Activated effector memory CD4-positive, alpha-beta T cell treated with anti-CD3 and anti-CD28 coated beads, Interleukin-2, amount 50 U/mL, for 16 hours (primary cell): ENCODE measurements at regions not wholly inside any gene's neighbourhood (a gene's known extent, or its start where the extent isn't known, plus 50 kb on each side); places are given as distances from the start of the nearest gene placed in this dataset.
"Not testable (repeated sequence)": the region's sequence is repeated elsewhere in the genome, so short reads cannot be mapped to it uniquely, and the experiment has no call there.

ENCODE experiments used
- DNase-seq: peaks from one replicate; pipeline ENCODE4 v3.0.0-alpha.2; 2020

GRCh38 chr9:75551861-75552260 lies 338.6 kb upstream of the PCSK5 start:
- no peak for DNase-seq

- no peak for DNase-seq
Observed at GRCh38 chr9:75552941-75553340, 337.5 kb upstream of the PCSK5 start.

GRCh38 chr9:75566813-75567212 lies 323.7 kb upstream of the PCSK5 start:
- DNase-seq = not testable (repeated sequence)

DNA sequence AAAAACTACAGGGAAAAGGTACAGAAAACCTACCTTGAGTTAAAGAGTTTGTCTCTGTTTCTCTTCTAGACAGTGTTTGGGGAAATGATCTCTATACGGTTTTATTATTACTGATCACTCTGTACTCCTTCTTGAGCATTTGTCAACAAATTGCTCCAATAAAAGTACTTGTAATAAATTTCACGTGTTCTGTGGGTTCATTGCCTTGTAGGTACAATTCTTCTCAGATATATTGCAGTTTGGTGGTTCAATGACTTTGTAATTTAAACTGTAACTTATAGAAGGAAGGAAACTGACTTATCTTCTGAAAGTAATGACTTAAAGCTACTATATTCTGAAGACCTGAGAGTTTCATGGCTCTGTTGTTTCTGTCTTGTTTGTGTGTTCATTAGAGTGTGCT lies 319.9 kb upstream of the PCSK5 start:
- DNase-seq = no peak

DNA sequence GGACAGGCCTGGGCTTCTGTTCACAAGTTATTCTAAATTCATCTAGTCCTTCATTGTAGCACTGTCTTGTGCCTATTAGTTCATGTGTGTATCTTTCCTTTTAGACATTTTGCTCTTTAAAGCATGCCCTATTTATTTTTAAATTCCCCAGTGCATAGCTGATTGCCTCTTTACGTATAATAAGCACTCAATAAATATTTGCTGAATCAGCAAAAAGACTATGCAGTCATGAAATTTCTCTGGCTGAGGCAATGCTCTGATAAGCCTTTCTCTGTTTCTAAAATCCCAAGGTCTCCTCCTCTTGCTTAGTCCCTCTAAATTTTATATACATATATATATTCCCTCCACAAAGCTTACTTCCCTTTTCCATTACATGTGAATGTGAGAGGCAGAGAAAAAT lies 315.9 kb upstream of the PCSK5 start:
- DNase-seq = no peak

DNA sequence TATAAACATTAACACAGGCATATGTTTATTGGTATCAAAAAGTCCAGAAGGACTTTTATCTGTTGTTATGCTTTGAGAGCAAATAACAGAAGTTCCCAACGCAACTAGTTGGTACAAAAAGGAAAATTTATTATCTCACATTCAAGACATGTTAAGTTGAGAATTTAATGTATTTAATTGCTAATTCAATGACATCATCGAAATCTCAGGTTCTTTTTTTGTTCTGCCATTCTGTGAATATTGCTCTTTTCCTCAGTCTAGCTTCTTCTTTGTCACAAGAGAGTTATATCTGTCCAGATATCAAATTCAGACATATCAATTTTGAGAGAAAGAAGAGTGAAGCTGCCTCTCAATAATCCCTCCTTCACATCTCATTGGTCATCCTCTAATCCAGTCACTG lies 307.6 kb upstream of the PCSK5 start:
- no peak for DNase-seq

- DNase-seq = no peak
Observed at GRCh38 chr9:75588808-75589207, 301.7 kb upstream of the PCSK5 start.

DNA sequence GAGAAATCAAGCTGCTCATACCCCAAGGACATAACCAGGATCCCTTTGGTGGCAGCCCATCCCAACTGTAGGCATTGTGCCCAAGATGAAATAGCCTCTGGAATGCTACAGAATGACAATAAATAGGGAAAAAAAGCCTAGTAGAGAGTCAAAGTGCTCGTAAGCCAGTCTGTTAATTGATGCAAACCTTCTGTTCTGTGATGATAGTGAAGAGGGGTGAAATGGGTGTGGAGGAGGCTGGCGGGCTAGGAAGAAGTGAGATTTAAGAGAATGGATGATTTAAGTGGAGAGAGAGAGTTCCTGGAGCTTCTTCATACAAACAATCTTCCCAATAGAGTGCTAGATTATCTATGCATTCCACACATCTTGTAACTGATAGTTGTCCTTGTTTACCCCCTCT lies 301.0 kb upstream of the PCSK5 start:
- no peak for DNase-seq

- DNase-seq = no peak
Observed at GRCh38 chr9:75591972-75592371, 298.5 kb upstream of the PCSK5 start.

DNA sequence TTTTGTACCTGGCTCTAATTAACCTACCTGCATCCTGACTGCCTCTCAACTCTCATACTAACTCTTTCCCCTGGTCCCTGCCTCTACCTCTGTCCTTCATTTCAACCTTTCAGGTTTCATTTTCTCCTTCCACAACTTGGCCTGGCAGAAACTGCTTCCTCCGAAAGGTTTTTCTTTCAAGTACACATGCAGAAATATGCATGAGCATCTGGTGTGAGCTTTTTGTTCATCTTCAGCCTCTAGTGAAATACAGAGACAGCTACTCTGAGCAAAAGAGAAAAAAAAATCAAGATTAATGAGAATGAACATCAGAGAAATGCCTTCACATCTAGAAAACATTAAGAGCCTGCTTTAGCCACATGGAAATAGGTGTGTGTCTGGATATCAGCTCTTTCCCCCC lies 297.9 kb upstream of the PCSK5 start:
- DNase-seq = no peak

DNA sequence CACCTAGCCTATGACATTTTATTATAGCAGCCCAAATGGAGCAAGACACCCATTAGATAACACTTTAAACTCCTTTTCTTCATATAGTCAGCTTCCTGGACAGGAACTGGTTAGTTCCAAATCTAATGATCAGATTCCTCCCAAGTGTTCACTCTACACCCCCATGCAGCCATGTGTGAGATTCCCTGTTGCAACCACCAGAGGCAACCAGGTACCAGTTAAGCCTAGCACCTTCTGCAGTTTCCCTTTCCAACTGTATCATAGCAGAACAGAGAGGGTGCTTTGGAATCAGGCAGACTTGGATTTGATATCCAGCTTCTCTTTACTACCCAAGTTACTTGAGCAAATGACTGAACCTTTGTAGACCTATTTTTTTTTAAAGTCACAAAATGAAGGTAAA lies 296.6 kb upstream of the PCSK5 start:
- DNase-seq = no peak

- no peak for DNase-seq
Observed at GRCh38 chr9:75599126-75599525, 291.3 kb upstream of the PCSK5 start.

DNA sequence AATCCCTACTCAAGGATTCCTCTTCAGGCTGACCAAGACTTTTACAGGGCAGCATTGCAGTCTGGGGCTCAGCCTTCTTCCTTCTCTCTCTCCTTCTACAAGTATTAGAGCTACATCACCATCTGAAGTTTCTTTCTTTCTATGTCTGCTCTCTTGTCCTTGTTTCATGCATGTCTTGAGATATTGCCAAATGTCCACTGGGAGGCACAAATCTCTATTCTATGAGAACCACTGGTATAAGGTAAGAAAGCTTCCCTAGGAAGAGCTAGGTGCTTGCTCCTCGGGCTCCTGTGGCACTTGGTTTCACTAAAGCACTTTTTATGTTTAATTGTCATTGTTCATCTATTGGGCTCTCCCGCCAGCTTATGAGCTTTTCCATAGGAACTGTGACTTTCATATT lies 289.2 kb upstream of the PCSK5 start:
- no peak for DNase-seq

DNA sequence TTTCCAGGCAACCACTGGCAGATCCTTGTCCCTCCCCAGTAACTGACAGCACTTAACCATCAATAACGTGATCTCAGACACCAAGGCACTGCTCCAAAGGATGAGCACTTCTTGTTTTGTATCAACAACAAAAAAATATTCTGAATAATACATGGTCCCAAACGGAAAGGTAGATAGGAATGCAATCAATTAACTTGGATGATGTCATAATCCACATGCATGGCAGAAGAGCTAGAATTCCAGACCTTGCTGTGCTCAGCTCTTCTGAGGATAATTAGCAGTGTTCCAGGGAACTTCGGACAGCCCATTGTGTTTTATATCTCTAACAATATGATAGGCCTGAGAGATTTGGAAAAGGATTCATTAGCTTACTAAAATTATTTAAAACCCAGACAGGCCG lies 288.4 kb upstream of the PCSK5 start:
- no peak for DNase-seq

DNA sequence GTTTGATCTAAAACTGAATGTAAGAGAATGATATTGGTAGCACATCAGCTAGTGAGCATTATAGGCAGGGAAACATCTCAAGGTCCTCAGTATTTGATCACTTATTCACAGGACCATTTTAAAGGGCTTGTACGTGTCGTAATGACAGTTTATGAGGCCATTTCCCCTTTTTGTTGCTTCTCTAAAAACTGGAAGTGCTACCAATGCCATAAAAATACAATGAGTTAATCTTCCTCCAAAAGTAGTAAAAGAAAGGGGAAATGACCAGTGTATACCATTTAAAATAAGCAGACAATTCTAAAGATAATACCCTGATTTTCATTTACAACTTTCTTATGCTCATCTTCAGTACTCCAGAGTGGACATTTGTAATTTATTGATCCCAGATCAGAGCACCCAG lies 285.8 kb upstream of the PCSK5 start:
- DNase-seq = no peak

DNA sequence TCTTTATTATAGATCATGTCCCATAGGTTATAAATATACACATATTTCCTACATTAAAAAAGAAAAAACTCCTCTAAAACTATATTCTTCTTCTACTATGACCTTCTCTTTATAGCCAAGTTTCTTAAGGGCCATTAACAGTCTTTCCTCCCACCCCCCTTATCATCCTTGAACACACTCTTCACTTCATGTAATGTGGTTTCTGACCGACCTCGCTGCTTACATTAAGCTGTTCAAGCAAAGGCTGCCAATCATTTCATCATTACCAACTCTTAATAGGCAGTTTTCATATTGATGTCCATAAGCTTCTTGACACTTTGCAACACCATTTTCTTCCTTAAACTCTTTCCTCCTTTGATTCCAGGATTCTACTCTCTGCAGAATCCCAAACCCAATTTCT lies 283.0 kb upstream of the PCSK5 start:
- no peak for DNase-seq

DNA sequence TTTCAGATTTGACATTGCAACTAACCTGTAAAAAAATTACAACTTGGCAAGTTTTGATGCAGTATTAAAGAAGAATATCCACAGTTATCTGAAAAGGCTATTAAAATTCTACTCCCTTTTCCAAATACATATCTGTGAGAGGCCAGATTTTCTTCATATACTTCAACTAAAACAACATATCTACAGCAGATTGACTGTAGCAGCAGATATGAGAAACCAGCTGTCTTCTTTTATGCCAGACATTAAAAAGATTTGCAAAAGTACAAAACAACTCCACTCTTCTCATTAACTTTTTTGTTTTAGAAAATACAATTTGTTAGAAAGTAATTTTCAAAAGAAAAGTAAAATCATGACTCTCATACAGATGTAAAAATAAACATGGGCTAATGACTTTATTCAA lies 281.1 kb upstream of the PCSK5 start:
- no peak for DNase-seq

DNA sequence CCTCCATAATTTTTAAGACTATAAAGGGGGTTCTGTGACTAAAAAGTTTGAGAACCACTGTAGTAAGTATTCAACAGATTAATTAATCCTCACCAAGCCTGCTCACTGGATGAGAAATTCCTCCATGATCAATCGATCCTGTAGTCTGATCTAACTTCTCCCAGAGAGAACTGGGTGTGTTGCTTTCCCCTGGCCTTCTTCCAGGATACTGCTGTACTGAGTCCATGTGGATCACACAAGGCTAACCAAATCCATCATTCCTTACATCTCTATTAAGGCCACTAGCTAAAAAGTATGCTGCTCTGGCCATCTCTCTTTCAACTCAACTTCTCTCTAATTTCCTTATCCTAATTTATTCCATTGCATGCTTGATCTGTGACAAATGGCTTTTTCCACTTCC lies 280.2 kb upstream of the PCSK5 start:
- DNase-seq = no peak

GRCh38 chr9:75612205-75612604 lies 278.3 kb upstream of the PCSK5 start:
- no peak for DNase-seq

DNA sequence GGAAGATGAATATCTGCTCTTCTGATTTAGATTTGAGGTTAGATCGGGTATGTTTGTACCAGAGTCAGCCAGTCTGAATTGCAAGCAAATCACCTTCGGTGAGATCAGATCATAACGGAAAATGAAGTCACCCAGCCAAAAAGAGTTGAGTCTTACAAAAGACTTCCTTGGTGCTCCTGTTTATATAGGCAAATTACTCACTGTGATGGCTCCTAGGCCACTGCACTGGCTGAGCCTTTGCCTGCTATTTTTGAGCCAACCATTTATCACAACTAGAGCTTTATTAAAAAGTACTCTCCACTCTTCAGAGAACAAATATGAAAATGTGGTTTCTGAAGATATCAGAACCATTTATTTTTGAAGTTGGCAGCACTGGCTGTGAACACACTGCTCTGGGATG lies 277.7 kb upstream of the PCSK5 start:
- no peak for DNase-seq

- DNase-seq = no peak
Observed at GRCh38 chr9:75615284-75615683, 275.2 kb upstream of the PCSK5 start.

- no peak for DNase-seq
Observed at GRCh38 chr9:75616052-75616451, 274.4 kb upstream of the PCSK5 start.

GRCh38 chr9:75616841-75617566 lies 273.5 kb upstream of the PCSK5 start:
- DNase-seq = no peak

GRCh38 chr9:75623462-75623861 lies 267.0 kb upstream of the PCSK5 start:
- no peak for DNase-seq

DNA sequence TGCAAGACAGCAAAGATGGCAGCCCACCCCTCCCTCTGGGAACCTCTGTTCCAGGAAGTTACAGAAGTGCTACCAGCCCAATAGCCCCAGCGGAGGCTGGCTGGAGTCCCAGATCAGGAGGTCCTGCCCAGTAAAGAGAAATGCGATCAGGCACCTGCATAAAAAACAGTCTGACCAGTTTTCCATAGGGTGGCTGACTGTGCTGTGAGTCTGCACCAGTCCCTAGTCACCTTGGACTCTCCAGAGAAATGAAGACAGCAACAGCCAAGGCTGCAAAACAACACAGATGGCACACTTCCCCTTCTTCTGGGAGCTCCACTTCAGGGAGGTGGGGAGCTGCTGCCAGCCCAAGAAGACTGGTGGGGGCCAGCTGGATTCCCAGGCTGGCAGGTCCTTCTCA lies 265.5 kb upstream of the PCSK5 start:
- no peak for DNase-seq

- no peak for DNase-seq
Observed at GRCh38 chr9:75626860-75627259, 263.6 kb upstream of the PCSK5 start.
